Muscle of leg (tissue), 3 donors: ENCODE measurements at regions not wholly inside any gene's neighbourhood (a gene's known extent, or its start where the extent isn't known, plus 50 kb on each side); places are given as distances from the start of the nearest gene placed in this dataset.
A peak's percentile ranks its signal among the peaks of the same experiment; 100 is the strongest.
"Not testable (repeated sequence)": the region's sequence is repeated elsewhere in the genome, so short reads cannot be mapped to it uniquely, and the experiment has no call there.

Experiments
- DNase-seq: peaks from one replicate; pipeline ENCODE4 v3.0.0; 2013
- H3K27ac ChIP-seq: one replicate; pipeline ENCODE4 v1.5.1; 2013; ENCODE audit warnings: mild to moderate bottlenecking, low read length, control low read depth
- H3K27me3 ChIP-seq: one replicate; pipeline ENCODE4 v1.6.1; 2013; ENCODE audit warnings: low read length; ENCODE audit not compliant: control insufficient read depth, insufficient read depth
- H3K36me3 ChIP-seq: one replicate; pipeline ENCODE4 v1.6.1; 2013; ENCODE audit warnings: low read length; ENCODE audit not compliant: control insufficient read depth, insufficient read depth
- H3K4me1 ChIP-seq: one replicate; pipeline ENCODE4 v1.6.1; 2013; ENCODE audit warnings: low read length; ENCODE audit not compliant: control insufficient read depth, insufficient read depth
- H3K4me3 ChIP-seq: one replicate; pipeline ENCODE4 v1.5.1; 2013; ENCODE audit warnings: low read length, control low read depth
- H3K9me3 ChIP-seq: replicated peaks from 2 replicates; pipeline ENCODE4 v1.6.1; 2013; ENCODE audit warnings: low read depth, low read length; ENCODE audit not compliant: control insufficient read depth
- WGBS: methylation state at CpG from one replicate; pipeline ENCODE4 v1.1.5; 2013; ENCODE audit warnings: missing lambda C conversion rate; ENCODE audit not compliant: insufficient coverage; 5-methylcytosine and 5-hydroxymethylcytosine counted together

- H3K36me3 ChIP-seq = no peaks in the 10 kb centered on the region
- no peaks in the 10 kb centered on the region for H3K4me1 ChIP-seq
- no peak for DNase-seq
- H3K4me3 ChIP-seq = no peak overlapping the region
- no peaks in the 10 kb centered on the region for H3K27me3 ChIP-seq
- no peaks in the 10 kb centered on the region for H3K9me3 ChIP-seq
- no peak overlapping the region for H3K27ac ChIP-seq
- no CpG with 5 or more reads among the region's 1 CpG for WGBS
These were observed 127.9 kb upstream of the PALM2AKAP2 start for GRCh38 chr9:109652112-109652511.

GRCh38 chr9:109652971-109653370 is 127.0 kb upstream of the PALM2AKAP2 start:
- WGBS = 62% methylated on average over 2 of the region's 4 CpGs

GRCh38 chr9:109653470-109653869 is 126.5 kb upstream of the PALM2AKAP2 start:
- Histone ChIP-seq H3K27ac (no peak overlapping the region), H3K36me3 (no peaks in the 10 kb centered on the region), H3K27me3 (no peaks in the 10 kb centered on the region), H3K4me1 (no peaks in the 10 kb centered on the region), H3K9me3 (no peaks in the 10 kb centered on the region), H3K4me3 (no peak overlapping the region)
- no peak for DNase-seq
- WGBS = no CpG with 5 or more reads among the region's 2 CpGs

More at GRCh38 chr9:109652971-109653370, 127.0 kb upstream of the PALM2AKAP2 start:
- DNase-seq = peak; percentile 17
- Histone ChIP-seq H3K27ac (no peak overlapping the region), H3K4me3 (no peak overlapping the region), H3K9me3 (no peaks in the 10 kb centered on the region), H3K36me3 (no peaks in the 10 kb centered on the region), H3K27me3 (no peaks in the 10 kb centered on the region), H3K4me1 (no peaks in the 10 kb centered on the region)

DNA sequence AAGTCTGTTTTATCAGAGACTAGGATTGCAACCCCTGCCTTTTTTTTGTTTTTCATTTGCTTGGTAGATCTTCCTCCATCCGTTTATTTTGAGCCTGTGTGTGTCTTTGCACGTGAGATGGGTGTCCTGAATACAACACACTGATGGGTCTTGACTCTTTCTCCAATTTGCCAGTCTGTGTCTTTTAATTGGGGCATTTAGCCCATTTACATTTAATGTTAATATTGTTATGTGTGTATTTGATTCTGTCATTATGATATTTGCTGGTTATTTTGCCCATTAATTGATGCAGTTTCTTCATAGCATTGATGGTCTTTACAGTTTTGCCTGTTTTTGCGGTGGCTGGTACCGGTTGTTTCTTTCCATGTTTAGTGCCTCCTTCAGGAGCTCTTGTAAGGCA is 116.0 kb upstream of the PALM2AKAP2 start:
- H3K4me3 ChIP-seq, H3K36me3 ChIP-seq, H3K9me3 ChIP-seq, H3K27ac ChIP-seq, H3K4me1 ChIP-seq, DNase-seq, H3K27me3 ChIP-seq: not testable (repeated sequence)
- WGBS = no CpG with 5 or more reads among the region's 4 CpGs

- not testable (repeated sequence) for DNase-seq, H3K36me3 ChIP-seq, H3K4me1 ChIP-seq, H3K9me3 ChIP-seq, H3K4me3 ChIP-seq, H3K27me3 ChIP-seq, H3K27ac ChIP-seq
- 95% methylated on average over 5 of the region's 7 CpGs for WGBS
These were observed 114.3 kb upstream of the PALM2AKAP2 start for GRCh38 chr9:109665736-109666135.

GRCh38 chr9:109681301-109681700 is 98.7 kb upstream of the PALM2AKAP2 start:
- WGBS = no CpG with 5 or more reads among the region's 2 CpGs
- no peaks in the 10 kb centered on the region for H3K36me3 ChIP-seq
- H3K9me3 ChIP-seq = peaks cover 1% of the 10 kb centered on the region
- no peak overlapping the region for H3K4me3 ChIP-seq
- no peak overlapping the region for H3K27ac ChIP-seq
- H3K4me1 ChIP-seq = no peaks in the 10 kb centered on the region
- no peaks in the 10 kb centered on the region for H3K27me3 ChIP-seq
- no peak for DNase-seq

GRCh38 chr9:109682227-109682626 is 97.8 kb upstream of the PALM2AKAP2 start:
- no peaks in the 10 kb centered on the region for H3K27me3 ChIP-seq
- no peak for DNase-seq
- H3K36me3 ChIP-seq = no peaks in the 10 kb centered on the region
- H3K27ac ChIP-seq = no peak overlapping the region
- H3K9me3 ChIP-seq = peaks cover 4% of the 10 kb centered on the region
- 80% methylated on average over 1 of the region's 1 CpG for WGBS
- H3K4me1 ChIP-seq = no peaks in the 10 kb centered on the region
- H3K4me3 ChIP-seq = no peak overlapping the region

DNA sequence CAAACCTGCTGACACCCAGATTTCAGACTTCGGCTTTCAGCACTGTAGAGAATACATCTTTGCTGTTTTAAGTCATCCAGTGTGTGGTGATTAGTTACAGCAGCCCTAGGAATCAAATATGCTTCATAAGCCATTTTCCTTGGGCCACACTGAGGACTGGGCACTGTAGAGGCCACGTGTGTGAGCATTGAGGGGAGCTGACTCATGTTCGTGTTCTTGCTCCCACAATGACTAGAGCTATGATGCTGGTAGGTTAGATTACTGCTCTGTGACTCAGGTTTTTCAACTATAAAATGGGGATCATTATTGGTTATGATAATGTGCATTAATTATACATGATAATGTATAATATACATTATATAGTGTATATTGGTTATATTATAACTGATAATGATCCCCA is 96.5 kb upstream of the PALM2AKAP2 start:
- Histone ChIP-seq H3K27me3 (no peaks in the 10 kb centered on the region), H3K27ac (no peak overlapping the region), H3K9me3 (peaks cover 4% of the 10 kb centered on the region), H3K36me3 (no peaks in the 10 kb centered on the region), H3K4me3 (no peak overlapping the region), H3K4me1 (no peaks in the 10 kb centered on the region)
- no CpG with 5 or more reads among the region's 3 CpGs for WGBS
- DNase-seq = no peak

GRCh38 chr9:109689701-109690100 is 90.3 kb upstream of the PALM2AKAP2 start:
- Histone ChIP-seq H3K36me3 (no peaks in the 10 kb centered on the region), H3K27me3 (no peaks in the 10 kb centered on the region), H3K27ac (no peak overlapping the region), H3K9me3 (peaks cover 4% of the 10 kb centered on the region), H3K4me1 (peaks cover 3% of the 10 kb centered on the region), H3K4me3 (no peak overlapping the region)
- no CpG with 5 or more reads among the region's 3 CpGs for WGBS
- no peak for DNase-seq

- H3K27ac ChIP-seq = no peak overlapping the region
- H3K9me3 ChIP-seq = no peaks in the 10 kb centered on the region
- H3K4me3 ChIP-seq = no peak overlapping the region
- H3K27me3 ChIP-seq = no peaks in the 10 kb centered on the region
- WGBS = no CpG with 5 or more reads among the region's 2 CpGs
- no peak for DNase-seq
- H3K4me1 ChIP-seq = no peaks in the 10 kb centered on the region
- H3K36me3 ChIP-seq = no peaks in the 10 kb centered on the region
These were observed 81.0 kb upstream of the PALM2AKAP2 start for GRCh38 chr9:109699019-109699418.

GRCh38 chr9:109704546-109704945 is 75.5 kb upstream of the PALM2AKAP2 start:
- no peak for DNase-seq
- H3K27me3 ChIP-seq = no peaks in the 10 kb centered on the region
- 75% methylated on average over 1 of the region's 2 CpGs for WGBS
- peaks cover 24% of the 10 kb centered on the region for H3K4me1 ChIP-seq
- no peak overlapping the region for H3K27ac ChIP-seq
- no peak overlapping the region for H3K4me3 ChIP-seq
- no peaks in the 10 kb centered on the region for H3K36me3 ChIP-seq
- no peaks in the 10 kb centered on the region for H3K9me3 ChIP-seq
